Type B pancreatic cell (in vitro differentiated cells): ENCODE measurements at regions not wholly inside any gene's neighbourhood (a gene's known extent, or its start where the extent isn't known, plus 50 kb on each side); places are given as distances from the start of the nearest gene placed in this dataset.

Experiments
- DNase-seq: peaks from one replicate; pipeline ENCODE4 v3.0.0; 2021; ENCODE audit warnings: mixed read lengths; ENCODE audit not compliant: unreplicated experiment; ENCODE audit errors: extremely low spot score
- H3K27ac Mint-ChIP-seq: 2 replicates; pipeline ENCODE4 v1.8.0; 2021; ENCODE audit warnings: mild to moderate bottlenecking, mixed read lengths
- H3K27me3 Mint-ChIP-seq: 2 replicates; pipeline ENCODE4 v1.8.0; 2021; ENCODE audit warnings: mixed read lengths
- H3K36me3 Mint-ChIP-seq: 2 replicates; pipeline ENCODE4 v1.8.0; 2021; ENCODE audit warnings: mixed read lengths
- H3K4me1 Mint-ChIP-seq: one replicate; pipeline ENCODE4 v1.8.0; 2021; ENCODE audit warnings: mixed read lengths; ENCODE audit not compliant: unreplicated experiment
- H3K4me3 Mint-ChIP-seq: 2 replicates; pipeline ENCODE4 v1.8.0; 2021; ENCODE audit warnings: mild to moderate bottlenecking, mixed read lengths
- H3K9me3 Mint-ChIP-seq: 2 replicates; pipeline ENCODE4 v1.8.0; 2021; ENCODE audit warnings: mixed read lengths
- TF ChIP-seq, protein P1 (sequence below): fragments of 200-600 bp; sonication (generic); conservative IDR thresholded peaks from 2 replicates; pipeline ENCODE4 v1.5.0; 2021; ENCODE audit warnings: antibody characterized with exemption, mild to moderate bottlenecking

DNA sequence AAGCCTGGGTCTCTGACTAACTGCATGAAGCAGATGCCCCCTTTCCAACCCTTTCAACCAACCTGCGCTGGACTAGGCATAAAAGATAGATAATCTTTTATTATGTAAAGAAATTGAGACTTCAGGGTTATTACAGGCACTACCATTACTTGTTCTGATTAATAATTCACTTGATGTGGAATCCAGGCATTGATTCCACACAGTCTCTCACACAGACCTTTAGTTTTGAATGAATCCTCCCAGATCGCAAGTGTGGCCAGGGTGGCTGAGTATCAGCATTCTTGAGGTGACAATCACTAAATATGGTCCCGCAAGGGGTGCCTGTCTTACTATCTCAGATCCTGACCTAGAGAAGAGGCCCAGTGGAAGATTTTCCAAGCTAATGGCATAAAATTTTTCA is 368.9 kb upstream of the ONECUT1 start:
- Mint-ChIP-seq H3K36me3 (no peaks in the 10 kb centered on the region), H3K27me3 (peaks cover 2% of the 10 kb centered on the region), H3K4me3 (no peak overlapping the region), H3K4me1 (no peaks in the 10 kb centered on the region), H3K27ac (no peak overlapping the region), H3K9me3 (no peaks in the 10 kb centered on the region)
- TF ChIP-seq, protein P1, sequence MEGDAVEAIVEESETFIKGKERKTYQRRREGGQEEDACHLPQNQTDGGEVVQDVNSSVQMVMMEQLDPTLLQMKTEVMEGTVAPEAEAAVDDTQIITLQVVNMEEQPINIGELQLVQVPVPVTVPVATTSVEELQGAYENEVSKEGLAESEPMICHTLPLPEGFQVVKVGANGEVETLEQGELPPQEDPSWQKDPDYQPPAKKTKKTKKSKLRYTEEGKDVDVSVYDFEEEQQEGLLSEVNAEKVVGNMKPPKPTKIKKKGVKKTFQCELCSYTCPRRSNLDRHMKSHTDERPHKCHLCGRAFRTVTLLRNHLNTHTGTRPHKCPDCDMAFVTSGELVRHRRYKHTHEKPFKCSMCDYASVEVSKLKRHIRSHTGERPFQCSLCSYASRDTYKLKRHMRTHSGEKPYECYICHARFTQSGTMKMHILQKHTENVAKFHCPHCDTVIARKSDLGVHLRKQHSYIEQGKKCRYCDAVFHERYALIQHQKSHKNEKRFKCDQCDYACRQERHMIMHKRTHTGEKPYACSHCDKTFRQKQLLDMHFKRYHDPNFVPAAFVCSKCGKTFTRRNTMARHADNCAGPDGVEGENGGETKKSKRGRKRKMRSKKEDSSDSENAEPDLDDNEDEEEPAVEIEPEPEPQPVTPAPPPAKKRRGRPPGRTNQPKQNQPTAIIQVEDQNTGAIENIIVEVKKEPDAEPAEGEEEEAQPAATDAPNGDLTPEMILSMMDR, result no peak
- no peak for DNase-seq

DNA sequence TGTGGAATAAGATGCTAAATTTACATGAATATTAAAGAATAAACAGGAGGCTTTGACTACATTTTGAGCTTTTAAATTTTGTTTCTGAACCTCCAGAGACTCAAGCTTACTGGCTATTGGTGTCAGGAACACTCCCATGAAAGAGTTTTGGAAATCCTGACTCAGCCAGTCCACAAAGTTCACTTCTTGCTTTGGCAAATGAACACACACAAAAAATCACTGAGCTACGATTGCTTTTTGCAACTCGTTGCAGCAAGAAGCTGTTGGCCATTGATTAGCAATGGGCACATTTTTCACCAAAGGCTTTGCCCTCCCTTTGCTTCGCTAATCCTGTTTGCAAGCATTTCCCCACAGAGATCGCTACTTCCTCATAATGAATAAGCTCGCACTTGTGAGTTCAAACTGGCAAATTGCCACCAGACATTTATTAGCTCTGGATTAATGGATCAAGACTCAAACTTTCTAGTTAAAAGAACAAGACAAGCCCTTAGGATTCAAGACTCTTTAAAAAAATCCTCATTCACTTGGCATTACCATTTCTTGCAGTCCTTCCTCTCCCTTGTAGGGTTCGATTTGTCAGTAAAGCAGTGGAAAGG is 343.2 kb upstream of the ONECUT1 start:
- TF ChIP-seq, protein P1, result no peak
- H3K27ac Mint-ChIP-seq, result no peak overlapping the region
- no peaks in the 10 kb centered on the region for H3K36me3 Mint-ChIP-seq
- no peak for DNase-seq
- no peak overlapping the region for H3K4me3 Mint-ChIP-seq
- H3K27me3 Mint-ChIP-seq, result peaks cover 16% of the 10 kb centered on the region
- no peaks in the 10 kb centered on the region for H3K9me3 Mint-ChIP-seq
- H3K4me1 Mint-ChIP-seq, result no peaks in the 10 kb centered on the region

DNA sequence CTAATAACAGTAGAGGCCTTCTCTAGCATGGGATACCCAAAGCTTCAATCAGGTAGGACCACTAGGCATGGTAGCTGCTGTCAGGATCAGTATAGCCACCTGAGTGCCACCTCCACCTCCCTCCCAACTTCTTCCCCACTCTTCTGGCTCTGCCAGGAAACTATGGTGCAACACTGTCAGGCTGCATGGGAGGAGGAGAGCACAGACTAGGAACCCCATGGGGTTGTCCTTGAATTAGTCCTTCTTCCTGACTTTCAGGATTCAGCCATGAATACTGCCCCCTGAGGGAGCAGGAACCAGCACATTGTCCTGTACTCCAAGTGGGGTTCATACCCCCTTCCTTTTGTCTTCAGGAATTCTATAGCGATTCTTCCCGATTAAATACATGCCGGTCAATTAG is 340.8 kb upstream of the ONECUT1 start:
- Mint-ChIP-seq H3K4me1 (peaks cover 4% of the 10 kb centered on the region), H3K36me3 (no peaks in the 10 kb centered on the region), H3K27me3 (peaks cover 16% of the 10 kb centered on the region), H3K4me3 (no peak overlapping the region), H3K27ac (no peak overlapping the region), H3K9me3 (no peaks in the 10 kb centered on the region)
- no peak for DNase-seq
- TF ChIP-seq, protein P1, result no peak

DNA sequence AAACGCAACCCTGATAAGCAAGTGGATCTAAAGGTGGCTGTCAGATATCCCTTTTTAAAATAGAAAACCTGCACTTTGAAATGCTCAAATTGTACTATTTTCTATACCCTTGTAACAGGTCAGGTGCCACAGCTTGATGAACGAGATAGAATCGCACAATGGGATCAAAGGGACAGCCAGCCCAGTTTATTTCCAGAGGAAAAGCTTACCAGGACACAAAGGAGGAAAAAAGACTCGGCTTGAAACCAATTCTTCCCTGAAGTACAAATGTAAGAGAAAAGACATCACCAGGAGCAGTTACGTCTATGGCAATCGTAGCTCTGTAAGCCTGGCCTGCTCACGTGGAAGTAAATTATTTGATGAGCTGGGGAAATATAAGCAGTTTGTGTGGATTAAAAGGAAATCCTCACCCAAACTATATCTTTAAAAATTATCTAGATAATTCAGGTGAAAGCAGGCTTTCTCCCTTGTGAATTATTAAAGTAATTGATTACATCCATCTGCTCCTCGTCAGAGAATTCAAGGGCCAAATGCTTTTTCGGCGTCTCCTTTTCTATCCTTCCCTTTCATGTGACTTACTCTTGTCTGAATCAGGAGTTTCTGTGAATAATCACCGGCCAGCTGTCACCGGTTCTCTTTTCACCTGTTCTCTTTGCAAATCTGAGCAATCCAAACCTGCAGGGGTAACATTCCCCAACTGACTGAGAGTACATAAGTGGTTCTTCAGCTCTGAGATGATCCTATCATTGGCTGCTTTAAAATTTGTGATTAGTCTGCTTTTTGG is 339.2 kb upstream of the ONECUT1 start:
- no peak overlapping the region for H3K27ac Mint-ChIP-seq
- no peak overlapping the region for H3K4me3 Mint-ChIP-seq
- DNase-seq, result no peak
- H3K9me3 Mint-ChIP-seq, result no peaks in the 10 kb centered on the region
- TF ChIP-seq, protein P1, result no peak
- H3K4me1 Mint-ChIP-seq, result peaks cover 4% of the 10 kb centered on the region
- no peaks in the 10 kb centered on the region for H3K36me3 Mint-ChIP-seq
- H3K27me3 Mint-ChIP-seq, result peaks cover 16% of the 10 kb centered on the region

DNA sequence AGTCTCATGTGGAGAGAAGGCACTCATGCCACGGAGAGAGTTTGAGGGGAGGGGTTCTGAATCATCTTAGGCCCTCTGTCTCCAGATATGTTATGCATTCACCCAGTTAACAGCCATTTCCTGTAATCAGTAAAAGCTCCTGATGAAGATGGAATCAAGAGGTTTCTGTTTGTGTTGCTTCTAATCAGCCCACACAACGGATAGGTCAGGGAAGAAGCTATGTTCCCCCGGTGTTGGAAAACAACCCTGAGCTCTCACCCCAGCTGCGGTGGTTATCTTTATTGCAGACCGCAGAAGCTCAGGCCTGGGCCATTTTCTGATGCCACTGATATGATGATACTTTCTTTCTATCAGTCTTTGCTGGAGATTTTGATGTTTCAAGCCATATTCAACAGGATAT is 338.5 kb upstream of the ONECUT1 start:
- no peak for DNase-seq
- H3K9me3 Mint-ChIP-seq, result no peaks in the 10 kb centered on the region

More for the DNA sequence above, 338.5 kb upstream of the ONECUT1 start:
- Mint-ChIP-seq H3K36me3 (no peaks in the 10 kb centered on the region), H3K4me1 (peaks cover 4% of the 10 kb centered on the region), H3K27ac (no peak overlapping the region), H3K27me3 (peaks cover 16% of the 10 kb centered on the region), H3K4me3 (no peak overlapping the region)
- TF ChIP-seq, protein P1, result no peak
